ENCODE measurements at regions not wholly inside any gene's neighbourhood (a gene's known extent, or its start where the extent isn't known, plus 50 kb on each side); places are given as distances from the start of the nearest gene placed in this dataset.

DNA sequence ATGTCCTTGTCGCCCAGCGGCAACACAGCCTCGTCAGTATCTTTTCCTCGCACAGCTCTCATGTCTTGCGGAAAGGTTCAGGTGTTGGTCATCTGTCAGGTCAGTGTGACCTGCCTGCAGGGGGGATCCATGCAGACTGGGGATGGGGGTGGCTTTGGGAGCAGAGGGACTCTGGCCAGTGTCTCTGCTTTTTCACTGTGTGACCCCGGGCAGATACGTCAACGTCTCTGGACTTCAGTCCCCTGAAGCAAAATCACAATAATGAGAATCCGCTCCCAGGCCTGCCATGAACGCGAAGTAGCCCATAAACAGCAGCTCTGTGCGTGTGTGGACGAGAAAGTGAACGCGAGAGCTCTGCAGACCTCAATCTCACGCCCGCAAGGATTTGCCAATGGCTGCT is 75.7 kb upstream of the FCN1 start:
- TF ChIP-seq, protein P1, sequence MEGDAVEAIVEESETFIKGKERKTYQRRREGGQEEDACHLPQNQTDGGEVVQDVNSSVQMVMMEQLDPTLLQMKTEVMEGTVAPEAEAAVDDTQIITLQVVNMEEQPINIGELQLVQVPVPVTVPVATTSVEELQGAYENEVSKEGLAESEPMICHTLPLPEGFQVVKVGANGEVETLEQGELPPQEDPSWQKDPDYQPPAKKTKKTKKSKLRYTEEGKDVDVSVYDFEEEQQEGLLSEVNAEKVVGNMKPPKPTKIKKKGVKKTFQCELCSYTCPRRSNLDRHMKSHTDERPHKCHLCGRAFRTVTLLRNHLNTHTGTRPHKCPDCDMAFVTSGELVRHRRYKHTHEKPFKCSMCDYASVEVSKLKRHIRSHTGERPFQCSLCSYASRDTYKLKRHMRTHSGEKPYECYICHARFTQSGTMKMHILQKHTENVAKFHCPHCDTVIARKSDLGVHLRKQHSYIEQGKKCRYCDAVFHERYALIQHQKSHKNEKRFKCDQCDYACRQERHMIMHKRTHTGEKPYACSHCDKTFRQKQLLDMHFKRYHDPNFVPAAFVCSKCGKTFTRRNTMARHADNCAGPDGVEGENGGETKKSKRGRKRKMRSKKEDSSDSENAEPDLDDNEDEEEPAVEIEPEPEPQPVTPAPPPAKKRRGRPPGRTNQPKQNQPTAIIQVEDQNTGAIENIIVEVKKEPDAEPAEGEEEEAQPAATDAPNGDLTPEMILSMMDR (IDR thresholded peaks at IDR 0.05), result no peak
- TF ChIP-seq POLR2A (IDR thresholded peaks at IDR 0.05), result no peak
